ENCODE measurements at regions not wholly inside any gene's neighbourhood (a gene's known extent, or its start where the extent isn't known, plus 50 kb on each side); places are given as distances from the start of the nearest gene placed in this dataset.

GRCh38 chr10:81520688-81521087 is 354.3 kb upstream of the NRG3 start:
- no peak overlapping the region for H3K4me3 ChIP-seq (ENCODE audit: extremely low read depth in 1 of 4, insufficient read depth in 2 of 4, low read depth in 3 of 4, low read length in 4 of 4)
- WGBS, 2 experiments (ENCODE audit: extremely low coverage in 1 of 2, insufficient coverage in 1 of 2, insufficient read length in 1 of 2, insufficient replicate concordance in 2 of 2, low coverage in 1 of 2, low lambda C conversion rate in 2 of 2, missing lambda C conversion rate in 1 of 2) = 81% methylated on average over 1 of the region's 1 CpG; no CpG with 5 or more reads in 1 of the 2 experiments
- no peaks in the 10 kb centered on the region for H3K27me3 ChIP-seq (replicated peaks in 1 of 4; ENCODE audit: control insufficient read depth in 3 of 4, extremely low read depth in 1 of 4, insufficient read depth in 3 of 4, low read length in 3 of 4)
- H2BK20ac ChIP-seq (ENCODE audit: low read length) = no peak overlapping the region
- no peak overlapping the region for H2BK12ac ChIP-seq (ENCODE audit: low read depth, low read length)
- H3K23ac ChIP-seq (ENCODE audit: insufficient read length) = no peak overlapping the region
- no peaks in the 10 kb centered on the region for H3K79me2 ChIP-seq (ENCODE audit: control insufficient read depth in 1 of 2, insufficient read depth in 2 of 2, low read length in 2 of 2)
- H4K5ac ChIP-seq (ENCODE audit: insufficient read length, low read depth, low read length) = no peak overlapping the region
- no peaks in the 10 kb centered on the region for H3K9me3 ChIP-seq (ENCODE audit: insufficient read depth in 2 of 2, low read depth in 1 of 2, low read length in 1 of 2)
- H3K36me3 ChIP-seq (ENCODE audit: control insufficient read depth in 2 of 4, insufficient read depth in 4 of 4, low read length in 3 of 4) = no peaks in the 10 kb centered on the region
- H3K79me1 ChIP-seq (ENCODE audit: low read depth, low read length) = no peaks in the 10 kb centered on the region
- DNase-seq (ENCODE audit: low read depth in 1 of 2, low spot score in 2 of 2) = no peak
- H2AK5ac ChIP-seq (ENCODE audit: low read depth, low read length) = no peak overlapping the region
- H4K20me1 ChIP-seq (replicated peaks in 1 of 2; ENCODE audit: control insufficient read depth in 1 of 2, insufficient read depth in 2 of 2, low read length in 2 of 2) = no peaks in the 10 kb centered on the region
- no peak overlapping the region for H3K14ac ChIP-seq (ENCODE audit: insufficient read length)
- H2BK15ac ChIP-seq (ENCODE audit: low read length) = no peak overlapping the region
- H4K91ac ChIP-seq (replicated peaks; ENCODE audit: insufficient read length, low read length) = no peak overlapping the region
- H3K4ac ChIP-seq (replicated peaks; ENCODE audit: insufficient read length, low read depth, low read length) = no peak overlapping the region
- H3K27ac ChIP-seq (ENCODE audit: low read depth, low read length) = no peak overlapping the region
- no peak overlapping the region for H3K56ac ChIP-seq (replicated peaks; ENCODE audit: insufficient read length, low read depth, low read length)
- no peak overlapping the region for H3K18ac ChIP-seq (ENCODE audit: extremely low read depth, low read length)
- FAIRE-seq = no peak
- no peak overlapping the region for H3K4me2 ChIP-seq (ENCODE audit: insufficient read depth in 1 of 2, low read depth in 2 of 2, low read length in 2 of 2)
- ChIA-PET POLR2A (ENCODE audit: partially characterized antibody) (interaction anchor here (0.6 kb wide), 1 partner anchor 38 kb away, joined by 3 read pairs; no protein-coding TSS in a partner anchor), CTCF (ENCODE audit: partially characterized antibody) (no interaction called here)
- no peak overlapping the region for H2BK120ac ChIP-seq (replicated peaks; ENCODE audit: low read depth, low read length)
- no peak overlapping the region for H4K8ac ChIP-seq (ENCODE audit: extremely low read depth, insufficient read depth, low read length)
- no peaks in the 10 kb centered on the region for H3K4me1 ChIP-seq (replicated peaks in 1 of 4; ENCODE audit: control insufficient read depth in 3 of 4, insufficient read depth in 4 of 4, low read length in 3 of 4)
- no peak overlapping the region for H2AFZ ChIP-seq (ENCODE audit: low read length)
- H3K23me2 ChIP-seq (ENCODE audit: low read depth, low read length) = no peaks in the 10 kb centered on the region
- no peak for TF ChIP-seq SIX5 (IDR thresholded peaks at IDR 0.05; ENCODE audit: low read depth, low read length)
- TF ChIP-seq HDAC2 (IDR thresholded peaks at IDR 0.05; ENCODE audit: borderline replicate concordance in 1 of 2, low read depth in 2 of 2, low read length in 2 of 2) = no peak
- TF ChIP-seq SIRT6 (IDR thresholded peaks at IDR 0.05; ENCODE audit: low read length) = no peak
- TF ChIP-seq, protein P1, sequence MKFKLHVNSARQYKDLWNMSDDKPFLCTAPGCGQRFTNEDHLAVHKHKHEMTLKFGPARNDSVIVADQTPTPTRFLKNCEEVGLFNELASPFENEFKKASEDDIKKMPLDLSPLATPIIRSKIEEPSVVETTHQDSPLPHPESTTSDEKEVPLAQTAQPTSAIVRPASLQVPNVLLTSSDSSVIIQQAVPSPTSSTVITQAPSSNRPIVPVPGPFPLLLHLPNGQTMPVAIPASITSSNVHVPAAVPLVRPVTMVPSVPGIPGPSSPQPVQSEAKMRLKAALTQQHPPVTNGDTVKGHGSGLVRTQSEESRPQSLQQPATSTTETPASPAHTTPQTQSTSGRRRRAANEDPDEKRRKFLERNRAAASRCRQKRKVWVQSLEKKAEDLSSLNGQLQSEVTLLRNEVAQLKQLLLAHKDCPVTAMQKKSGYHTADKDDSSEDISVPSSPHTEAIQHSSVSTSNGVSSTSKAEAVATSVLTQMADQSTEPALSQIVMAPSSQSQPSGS (IDR thresholded peaks at IDR 0.05; ENCODE audit: low read length) = no peak
- TF ChIP-seq YY1 (IDR thresholded peaks at IDR 0.05; ENCODE audit: low read depth, low read length) = no peak
- no peak for TF ChIP-seq TCF12 (IDR thresholded peaks at IDR 0.05; ENCODE audit: low read depth, low read length)
- no peak for TF ChIP-seq BACH1 (IDR thresholded peaks at IDR 0.05; ENCODE audit: low read length)
- H3K9ac ChIP-seq (replicated peaks in 1 of 4; ENCODE audit: extremely low read depth in 1 of 4, low read depth in 3 of 4, low read length in 3 of 4) = no peak overlapping the region
- no peak overlapping the region for H2BK5ac ChIP-seq (ENCODE audit: low read depth, low read length)
